ENCODE measurements at regions not wholly inside any gene's neighbourhood (a gene's known extent, or its start where the extent isn't known, plus 50 kb on each side); places are given as distances from the start of the nearest gene placed in this dataset.
"Not testable (repeated sequence)": the region's sequence is repeated elsewhere in the genome, so short reads cannot be mapped to it uniquely, and the experiment has no call there.

DNA sequence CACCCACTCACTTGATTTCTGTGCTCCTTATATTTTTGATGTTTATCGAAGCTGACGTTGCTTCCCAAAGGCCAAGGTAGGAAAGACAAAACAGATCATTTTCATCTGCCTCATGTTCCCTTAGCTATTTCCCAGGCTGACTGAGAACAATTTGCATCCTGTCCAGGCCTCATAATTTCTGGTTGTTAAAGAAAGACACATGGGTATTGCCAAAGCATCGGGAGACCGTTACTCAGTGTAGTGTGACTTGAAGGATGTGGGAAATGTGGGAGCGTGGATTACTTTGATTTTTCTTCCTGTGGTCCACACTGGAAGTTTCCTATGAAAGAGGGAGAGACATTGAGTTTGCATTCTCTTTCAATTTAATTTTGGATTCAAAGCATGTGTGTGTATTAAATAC, 204.6 kb downstream of the TRIB2 start:
- no peak overlapping the region for H3K4me3 Mint-ChIP-seq
- H3K36me3 Mint-ChIP-seq (ENCODE audit: low read depth): no peaks in the 10 kb centered on the region
- H3K27ac Mint-ChIP-seq: no peak overlapping the region
- peaks cover 17% of the 10 kb centered on the region for H3K27me3 Mint-ChIP-seq
- H3K4me1 Mint-ChIP-seq (ENCODE audit: low read depth): no peaks in the 10 kb centered on the region
- no peaks in the 10 kb centered on the region for H3K9me3 Mint-ChIP-seq

DNA sequence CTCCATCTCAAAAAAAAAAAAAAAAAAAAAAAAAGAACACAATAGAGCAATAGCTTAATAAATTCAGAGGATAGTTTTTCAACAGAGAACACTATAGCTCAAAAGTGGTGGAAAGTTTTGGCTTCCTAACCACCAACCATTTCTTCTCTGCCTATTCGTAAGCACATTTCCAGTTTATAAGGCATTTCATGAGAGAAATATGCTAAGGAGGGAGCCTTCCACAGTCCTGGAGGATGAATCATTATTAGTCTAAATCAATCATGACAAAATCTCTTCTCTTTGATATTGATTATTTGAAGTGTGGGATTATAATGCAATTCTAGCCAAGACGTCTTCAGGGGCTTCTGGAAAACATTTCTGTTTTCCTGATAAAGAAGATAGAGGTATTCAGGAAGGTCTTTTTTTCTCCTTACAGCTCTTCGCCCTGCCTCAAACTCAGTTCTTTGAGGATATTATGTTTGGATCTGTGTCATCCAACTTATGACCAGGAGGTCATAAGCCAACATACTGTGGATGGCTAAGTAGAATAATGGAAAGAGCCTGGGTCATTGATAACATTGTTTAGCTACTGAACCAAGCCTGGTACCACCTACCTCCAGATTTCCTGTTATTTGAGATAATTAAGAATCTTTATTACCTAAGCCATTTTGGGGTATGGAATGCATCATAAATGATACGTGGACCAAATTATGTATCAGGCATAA, 207.3 kb downstream of the TRIB2 start:
- no peaks in the 10 kb centered on the region for H3K36me3 Mint-ChIP-seq (ENCODE audit: low read depth)

DNA sequence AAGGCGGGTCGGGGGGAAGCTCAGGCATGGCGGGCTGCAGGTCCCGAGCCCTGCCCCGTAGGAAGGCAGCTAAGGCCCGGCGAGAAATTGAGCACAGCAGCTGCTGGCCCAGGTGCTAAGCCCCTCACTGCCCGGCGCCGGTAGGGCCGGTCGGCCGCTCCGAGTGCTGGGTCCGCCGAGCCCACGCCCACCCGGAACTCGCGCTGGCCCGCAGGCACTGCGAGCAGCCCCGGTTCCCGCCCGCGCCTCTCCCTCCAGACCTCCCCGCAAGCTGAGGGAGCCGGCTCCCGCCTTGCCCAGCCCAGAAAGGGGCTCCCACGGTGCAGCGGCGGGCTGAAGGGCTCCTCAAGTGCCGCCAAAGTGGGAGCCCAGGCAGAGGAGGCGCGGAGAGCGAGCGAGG, 209.9 kb downstream of the TRIB2 start:
- not testable (repeated sequence) for H3K9me3 Mint-ChIP-seq; H3K4me3 Mint-ChIP-seq; H3K4me1 Mint-ChIP-seq (ENCODE audit: low read depth); H3K27ac Mint-ChIP-seq; H3K27me3 Mint-ChIP-seq; H3K36me3 Mint-ChIP-seq (ENCODE audit: low read depth)

More for the DNA sequence above, 207.3 kb downstream of the TRIB2 start:
- no peak overlapping the region for H3K27ac Mint-ChIP-seq
- H3K4me1 Mint-ChIP-seq (ENCODE audit: low read depth): no peaks in the 10 kb centered on the region
- peaks cover 10% of the 10 kb centered on the region for H3K27me3 Mint-ChIP-seq
- no peak overlapping the region for H3K4me3 Mint-ChIP-seq
- H3K9me3 Mint-ChIP-seq: no peaks in the 10 kb centered on the region

DNA sequence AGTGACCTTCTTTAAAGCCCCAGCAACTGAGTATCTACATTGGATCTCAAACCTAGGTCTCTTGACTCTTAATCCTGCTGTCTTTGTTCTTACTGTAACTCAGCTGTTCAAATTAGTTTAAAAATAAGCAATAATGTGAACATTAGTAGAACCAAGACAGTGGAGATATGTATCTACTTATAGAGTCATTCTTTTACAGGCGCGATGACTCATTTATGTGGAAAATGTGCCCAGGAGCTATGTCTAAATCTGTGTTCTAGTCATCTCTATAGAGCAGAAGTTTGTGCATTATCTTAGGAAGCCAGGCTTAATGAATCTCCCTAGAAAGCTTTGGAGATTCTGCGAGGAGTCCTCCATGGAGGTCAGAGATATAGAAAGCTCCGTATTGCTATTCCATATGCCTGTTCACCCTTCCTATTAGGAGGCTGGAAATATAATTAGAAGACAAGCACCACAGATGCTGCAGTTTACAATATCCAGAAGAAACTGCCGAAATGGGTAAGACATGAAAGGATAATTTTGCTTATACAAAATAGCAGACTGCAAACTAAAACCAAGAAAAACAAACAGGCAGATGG, 211.6 kb downstream of the TRIB2 start:
- Mint-ChIP-seq H3K27ac (no peak overlapping the region), H3K36me3 (ENCODE audit: low read depth) (no peaks in the 10 kb centered on the region), H3K9me3 (no peaks in the 10 kb centered on the region), H3K27me3 (no peaks in the 10 kb centered on the region), H3K4me1 (ENCODE audit: low read depth) (no peaks in the 10 kb centered on the region), H3K4me3 (no peak overlapping the region)

DNA sequence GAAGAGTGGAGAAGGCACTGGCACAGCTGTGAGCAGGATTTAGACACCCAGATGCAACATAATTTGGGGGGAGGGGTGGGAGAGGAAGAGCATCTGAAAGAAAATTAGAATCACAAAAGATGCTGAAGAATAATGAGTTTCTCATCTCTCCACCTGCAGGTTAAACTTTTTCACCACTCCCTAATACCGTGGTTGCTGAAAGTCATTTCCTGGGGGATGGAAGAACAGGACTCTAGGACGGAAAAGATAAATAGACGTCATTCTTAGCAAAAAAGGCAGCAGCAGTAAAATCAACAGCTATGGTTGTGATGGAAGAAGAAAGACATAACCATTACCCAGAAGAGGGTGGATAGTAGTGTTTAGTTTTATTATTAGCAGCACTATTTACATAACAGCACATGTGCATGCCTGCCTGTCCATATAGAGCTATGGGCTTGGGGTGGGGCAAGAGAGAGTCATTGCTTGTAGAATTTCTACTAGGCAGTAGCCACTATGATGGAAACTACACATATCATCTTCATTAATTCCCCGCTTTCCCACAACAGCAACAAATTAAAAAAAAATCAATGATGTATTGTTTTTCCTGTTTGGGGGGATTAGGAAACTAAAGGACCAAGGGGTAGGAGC, 212.2 kb downstream of the TRIB2 start:
- H3K27me3 Mint-ChIP-seq: no peaks in the 10 kb centered on the region
- H3K36me3 Mint-ChIP-seq (ENCODE audit: low read depth): no peaks in the 10 kb centered on the region
- no peaks in the 10 kb centered on the region for H3K4me1 Mint-ChIP-seq (ENCODE audit: low read depth)
- H3K27ac Mint-ChIP-seq: no peak overlapping the region
- H3K4me3 Mint-ChIP-seq: no peak overlapping the region
- no peaks in the 10 kb centered on the region for H3K9me3 Mint-ChIP-seq

DNA sequence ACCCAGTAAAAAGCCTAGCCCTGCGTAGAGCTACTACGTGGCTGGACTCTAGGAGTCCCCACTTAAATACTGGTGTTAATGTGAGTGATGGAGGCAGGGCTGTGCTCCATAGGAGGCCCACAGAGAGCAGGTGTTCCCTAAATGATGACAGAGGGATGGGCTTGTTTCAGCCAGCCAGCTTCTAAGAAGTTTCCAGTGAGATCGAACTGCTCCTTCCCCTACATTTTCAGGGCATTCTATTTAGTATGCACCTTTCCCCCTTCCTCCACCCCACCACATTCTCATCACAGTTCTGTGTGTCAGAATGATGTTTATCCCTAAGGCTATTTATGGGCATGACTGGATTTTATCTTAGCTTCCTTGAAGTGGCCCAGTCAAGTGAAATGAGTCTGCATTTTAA, 213.0 kb downstream of the TRIB2 start:
- Mint-ChIP-seq H3K9me3 (no peaks in the 10 kb centered on the region), H3K27ac (no peak overlapping the region), H3K36me3 (ENCODE audit: low read depth) (no peaks in the 10 kb centered on the region), H3K27me3 (no peaks in the 10 kb centered on the region), H3K4me1 (ENCODE audit: low read depth) (no peaks in the 10 kb centered on the region), H3K4me3 (no peak overlapping the region)

DNA sequence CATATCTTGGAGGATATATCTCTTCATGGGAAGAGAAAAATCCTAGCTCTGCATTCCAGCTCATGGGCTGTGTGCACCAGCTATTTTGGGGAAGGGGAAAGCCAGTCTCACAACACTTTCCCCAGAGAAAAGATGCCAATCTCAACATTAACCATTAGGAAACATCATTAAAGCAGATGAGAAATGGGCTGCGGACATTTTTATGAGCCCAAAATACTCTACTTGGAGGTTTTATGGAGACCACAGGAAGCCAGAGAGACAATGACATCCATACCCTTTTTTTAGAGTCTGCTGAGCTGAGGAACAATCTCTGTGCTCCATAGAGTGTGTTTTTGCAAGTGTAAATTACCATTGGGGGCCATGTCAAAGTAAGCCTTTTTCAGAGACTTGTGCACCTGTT, 213.7 kb downstream of the TRIB2 start:
- Mint-ChIP-seq H3K27me3 (peaks cover under 1% of the 10 kb centered on the region), H3K4me1 (ENCODE audit: low read depth) (no peaks in the 10 kb centered on the region), H3K27ac (no peak overlapping the region), H3K36me3 (ENCODE audit: low read depth) (no peaks in the 10 kb centered on the region), H3K9me3 (no peaks in the 10 kb centered on the region), H3K4me3 (no peak overlapping the region)

DNA sequence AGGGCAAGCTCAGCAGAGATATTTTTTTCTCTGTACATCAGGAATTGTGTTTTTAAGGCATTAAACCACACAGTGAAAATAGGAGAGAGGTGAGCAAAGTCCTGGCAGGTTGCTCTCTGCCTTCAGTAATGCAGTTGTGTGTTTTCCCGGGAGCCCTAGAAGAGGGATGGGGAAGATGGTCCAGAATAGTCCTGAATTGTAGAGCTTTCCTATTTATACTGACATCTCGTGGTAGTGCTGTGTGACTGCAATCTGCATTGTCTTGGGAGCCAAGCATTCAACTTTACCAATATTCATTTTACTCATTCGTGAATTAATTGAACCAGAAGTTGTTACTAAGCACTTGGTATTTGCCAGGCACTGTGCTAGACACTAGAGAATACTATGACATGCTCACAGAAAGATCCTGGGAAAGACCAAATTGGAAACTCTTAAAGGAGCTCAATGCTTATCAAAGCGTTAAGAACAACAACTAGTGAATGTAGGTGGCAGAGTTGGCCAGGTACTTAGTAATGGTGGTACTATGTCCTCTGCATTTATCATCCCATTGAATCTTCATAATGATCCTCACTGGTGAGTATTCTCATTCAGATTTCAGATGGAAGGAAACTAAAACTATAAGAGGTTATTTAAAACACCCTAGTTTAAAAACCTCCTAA, 214.6 kb downstream of the TRIB2 start:
- no peaks in the 10 kb centered on the region for H3K9me3 Mint-ChIP-seq
- no peaks in the 10 kb centered on the region for H3K36me3 Mint-ChIP-seq (ENCODE audit: low read depth)
- H3K4me3 Mint-ChIP-seq: no peak overlapping the region
- no peaks in the 10 kb centered on the region for H3K4me1 Mint-ChIP-seq (ENCODE audit: low read depth)
- no peak overlapping the region for H3K27ac Mint-ChIP-seq
- H3K27me3 Mint-ChIP-seq: peaks cover 5% of the 10 kb centered on the region

DNA sequence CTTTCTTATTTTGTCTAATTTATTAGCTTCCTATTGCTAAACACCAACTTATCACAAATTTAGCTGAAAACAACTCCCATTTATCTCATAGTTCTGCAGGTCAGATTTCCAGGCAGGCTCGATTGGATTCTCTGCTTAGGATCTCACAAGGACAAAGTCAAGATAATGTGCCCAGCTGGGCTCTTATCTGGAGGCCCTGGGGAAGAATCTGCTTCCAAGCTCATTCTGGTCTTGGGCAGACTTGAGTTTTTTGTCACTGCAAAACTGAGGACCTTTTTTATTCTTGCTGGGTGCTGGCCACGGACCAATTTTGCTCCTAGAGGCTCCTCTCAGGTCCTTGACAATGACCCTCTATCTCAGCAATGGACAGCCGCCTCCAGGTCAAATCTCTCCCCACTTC, 215.5 kb downstream of the TRIB2 start:
- no peaks in the 10 kb centered on the region for H3K4me1 Mint-ChIP-seq (ENCODE audit: low read depth)
- H3K4me3 Mint-ChIP-seq: no peak overlapping the region
- H3K27me3 Mint-ChIP-seq: peaks cover 5% of the 10 kb centered on the region
- no peak overlapping the region for H3K27ac Mint-ChIP-seq
- no peaks in the 10 kb centered on the region for H3K36me3 Mint-ChIP-seq (ENCODE audit: low read depth)
- H3K9me3 Mint-ChIP-seq: no peaks in the 10 kb centered on the region

DNA sequence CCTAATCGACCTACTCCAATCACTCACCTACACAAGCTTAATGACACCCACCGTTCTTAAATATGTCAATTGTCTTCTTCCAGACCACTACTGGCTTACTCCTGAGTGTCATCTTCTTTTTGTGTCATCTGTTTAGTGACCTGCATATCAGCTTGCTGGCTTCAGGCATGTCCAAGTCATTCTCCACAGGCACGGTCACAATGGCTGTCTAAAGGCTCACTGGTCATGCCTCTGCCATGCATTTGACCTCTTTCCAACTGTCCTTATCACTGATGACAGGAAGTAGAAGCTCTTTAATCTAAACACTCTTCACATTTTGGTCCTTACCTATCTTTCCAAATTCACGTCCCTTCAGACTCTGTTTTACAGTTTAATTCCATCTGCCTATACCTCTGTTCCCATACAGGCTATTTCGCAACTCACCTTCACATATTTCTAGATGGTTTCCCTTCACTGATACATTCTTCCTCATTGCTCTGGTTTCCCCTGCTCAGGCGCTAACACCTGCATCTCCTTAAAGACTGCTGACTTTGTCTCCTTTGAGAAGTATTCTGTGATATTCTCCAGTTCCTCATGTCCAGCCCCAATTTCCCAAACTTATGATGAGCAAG, 217.5 kb downstream of the TRIB2 start:
- Mint-ChIP-seq H3K9me3 (no peaks in the 10 kb centered on the region), H3K36me3 (ENCODE audit: low read depth) (no peaks in the 10 kb centered on the region), H3K4me1 (ENCODE audit: low read depth) (no peaks in the 10 kb centered on the region), H3K27ac (no peak overlapping the region), H3K4me3 (no peak overlapping the region), H3K27me3 (peaks cover 5% of the 10 kb centered on the region)

DNA sequence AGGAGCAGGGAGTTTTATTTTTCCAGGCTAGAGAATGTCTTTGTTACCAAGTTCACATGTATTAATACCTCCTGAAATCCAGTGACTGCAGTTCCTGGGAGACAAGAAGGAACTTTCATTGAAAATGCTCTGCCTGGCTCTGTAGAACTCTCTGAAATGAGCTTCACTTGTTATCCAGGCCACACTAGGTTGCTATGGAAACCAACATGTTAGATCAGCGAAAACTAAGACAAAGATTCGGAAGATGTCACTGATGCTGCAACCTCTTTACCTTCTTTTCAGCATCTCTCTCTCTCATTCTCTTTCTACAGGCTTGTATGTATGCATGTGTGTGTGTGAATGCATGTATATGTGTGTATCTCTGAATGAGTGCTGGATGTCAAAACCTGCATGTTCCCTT, 218.5 kb downstream of the TRIB2 start:
- Mint-ChIP-seq H3K36me3 (ENCODE audit: low read depth) (no peaks in the 10 kb centered on the region), H3K27ac (no peak overlapping the region), H3K4me3 (no peak overlapping the region), H3K4me1 (ENCODE audit: low read depth) (no peaks in the 10 kb centered on the region), H3K27me3 (peaks cover 5% of the 10 kb centered on the region), H3K9me3 (no peaks in the 10 kb centered on the region)

DNA sequence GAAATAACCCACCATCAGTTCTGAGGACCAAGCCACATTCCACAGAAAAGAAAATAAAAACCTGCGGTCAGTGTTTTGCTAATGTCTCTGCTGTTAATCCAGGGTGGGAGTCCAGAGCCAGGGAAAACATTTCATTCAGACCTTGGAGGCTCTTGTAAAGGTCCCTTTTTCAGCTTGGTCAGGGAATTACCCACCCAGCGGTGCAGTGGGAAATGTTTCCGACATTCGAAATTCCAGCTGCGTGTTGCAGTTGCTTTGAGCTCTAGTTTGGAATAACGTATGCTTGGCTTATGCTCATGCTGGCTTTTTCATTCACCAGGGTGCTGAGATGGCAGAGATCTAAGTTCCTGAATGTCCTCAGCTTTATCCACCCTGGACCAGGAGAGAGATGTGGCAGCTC, 219.1 kb downstream of the TRIB2 start:
- no peak overlapping the region for H3K27ac Mint-ChIP-seq
- H3K4me1 Mint-ChIP-seq (ENCODE audit: low read depth): no peaks in the 10 kb centered on the region
- no peaks in the 10 kb centered on the region for H3K9me3 Mint-ChIP-seq
- no peak overlapping the region for H3K4me3 Mint-ChIP-seq
- no peaks in the 10 kb centered on the region for H3K36me3 Mint-ChIP-seq (ENCODE audit: low read depth)
- H3K27me3 Mint-ChIP-seq: peaks cover 5% of the 10 kb centered on the region

DNA sequence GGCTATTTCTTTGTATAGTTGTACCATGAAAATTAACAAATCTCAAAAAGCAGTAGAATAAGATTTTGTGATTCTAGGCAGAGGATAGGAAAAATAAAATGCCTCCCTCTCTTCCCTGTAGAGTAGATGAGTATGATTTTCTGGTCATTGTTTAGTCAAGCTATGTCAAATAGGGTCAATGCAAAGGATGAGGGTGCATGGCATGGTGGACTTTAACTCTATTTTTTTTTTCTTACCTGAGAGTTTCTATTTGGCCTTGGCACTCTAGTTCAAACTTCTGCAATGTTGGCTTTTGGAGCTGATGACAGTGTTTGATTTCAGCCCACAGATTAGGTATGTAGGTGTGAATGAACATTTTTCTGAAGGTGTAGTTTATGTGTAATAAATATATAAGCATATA, 224.5 kb downstream of the TRIB2 start:
- Mint-ChIP-seq H3K4me1 (ENCODE audit: low read depth) (no peaks in the 10 kb centered on the region), H3K36me3 (ENCODE audit: low read depth) (peaks cover 7% of the 10 kb centered on the region), H3K27ac (no peak overlapping the region), H3K4me3 (no peak overlapping the region), H3K27me3 (peaks cover 9% of the 10 kb centered on the region), H3K9me3 (peaks cover 10% of the 10 kb centered on the region)

DNA sequence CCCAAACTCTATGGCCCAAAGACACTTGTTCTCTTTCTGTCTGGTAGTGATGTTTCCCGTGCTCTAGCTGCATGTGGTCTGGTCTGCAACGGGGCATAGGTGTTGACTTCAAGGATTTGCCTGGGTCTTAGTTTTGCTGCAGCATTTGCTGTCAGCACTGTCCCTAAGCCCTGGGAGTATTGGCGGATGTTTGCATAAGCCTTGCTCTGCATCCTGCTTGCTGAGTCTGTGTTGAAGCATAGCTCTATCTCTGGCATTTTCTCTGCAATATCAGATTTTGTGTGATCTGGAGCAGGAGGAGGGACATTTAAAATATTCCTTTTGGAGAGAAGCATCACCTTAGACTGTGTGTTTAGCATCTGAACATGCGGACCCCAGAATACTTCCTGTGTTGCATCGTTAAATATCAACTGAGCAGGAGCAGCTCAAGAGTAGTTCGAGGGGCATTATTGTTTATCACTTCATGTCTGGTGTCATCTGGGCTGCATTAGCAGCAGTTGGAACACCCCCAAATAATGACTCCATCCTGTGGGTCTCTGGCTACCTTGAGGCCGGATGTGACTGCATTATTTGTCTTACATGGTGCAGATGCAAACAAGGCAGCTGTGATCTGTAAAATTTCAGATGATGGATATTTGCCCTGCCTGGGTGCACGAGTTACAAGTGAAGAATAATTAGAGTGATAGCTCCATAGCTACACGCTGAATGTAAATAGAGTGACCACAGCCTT, 231.7 kb downstream of the TRIB2 start:
- Mint-ChIP-seq H3K27ac (no peak overlapping the region), H3K9me3 (no peaks in the 10 kb centered on the region), H3K36me3 (ENCODE audit: low read depth) (no peaks in the 10 kb centered on the region), H3K4me1 (ENCODE audit: low read depth) (peaks cover 23% of the 10 kb centered on the region), H3K27me3 (peaks cover 33% of the 10 kb centered on the region), H3K4me3 (no peak overlapping the region)

Data from stimulated activated naive CD8-positive, alpha-beta T cell treated with anti-CD3 and anti-CD28 coated beads, Interleukin-15, Interleukin-2, amounts not matched to agents 100 ng/mL and 50 ng/mL, for 24 hours (primary cell).